Endothelial cell (in vitro differentiated cells): ENCODE measurements at regions not wholly inside any gene's neighbourhood (a gene's known extent, or its start where the extent isn't known, plus 50 kb on each side); places are given as distances from the start of the nearest gene placed in this dataset.

Source experiments
- DNase-seq: peaks from one replicate; pipeline ENCODE4 v3.0.0; 2021; ENCODE audit warnings: low spot score
- H3K27ac Mint-ChIP-seq: one replicate; pipeline ENCODE4 v1.8.0; 2021; ENCODE audit warnings: mixed read lengths, inconsistent platforms; ENCODE audit not compliant: unreplicated experiment
- H3K27me3 Mint-ChIP-seq: one replicate; pipeline ENCODE4 v1.8.0; 2021; ENCODE audit warnings: mild to moderate bottlenecking, moderate library complexity, mixed read lengths, inconsistent platforms; ENCODE audit not compliant: unreplicated experiment
- H3K36me3 Mint-ChIP-seq: one replicate; pipeline ENCODE4 v1.8.0; 2021; ENCODE audit warnings: mild to moderate bottlenecking, low read depth, mixed read lengths, inconsistent platforms; ENCODE audit not compliant: unreplicated experiment
- H3K4me1 Mint-ChIP-seq: one replicate; pipeline ENCODE4 v1.8.0; 2021; ENCODE audit warnings: mild to moderate bottlenecking, mixed read lengths, inconsistent platforms; ENCODE audit not compliant: unreplicated experiment
- H3K4me3 Mint-ChIP-seq: one replicate; pipeline ENCODE4 v1.8.0; 2021; ENCODE audit warnings: mild to moderate bottlenecking, mixed read lengths, inconsistent platforms; ENCODE audit not compliant: unreplicated experiment
- H3K9me3 Mint-ChIP-seq: one replicate; pipeline ENCODE4 v1.8.0; 2021; ENCODE audit warnings: mixed read lengths, inconsistent platforms; ENCODE audit not compliant: unreplicated experiment
- TF ChIP-seq, protein P1 (sequence below): fragments of 200-600 bp; sonication (generic); IDR thresholded peaks from one replicate; pipeline ENCODE4 v1.5.0; 2021; ENCODE audit warnings: antibody characterized with exemption; ENCODE audit not compliant: unreplicated experiment

DNA sequence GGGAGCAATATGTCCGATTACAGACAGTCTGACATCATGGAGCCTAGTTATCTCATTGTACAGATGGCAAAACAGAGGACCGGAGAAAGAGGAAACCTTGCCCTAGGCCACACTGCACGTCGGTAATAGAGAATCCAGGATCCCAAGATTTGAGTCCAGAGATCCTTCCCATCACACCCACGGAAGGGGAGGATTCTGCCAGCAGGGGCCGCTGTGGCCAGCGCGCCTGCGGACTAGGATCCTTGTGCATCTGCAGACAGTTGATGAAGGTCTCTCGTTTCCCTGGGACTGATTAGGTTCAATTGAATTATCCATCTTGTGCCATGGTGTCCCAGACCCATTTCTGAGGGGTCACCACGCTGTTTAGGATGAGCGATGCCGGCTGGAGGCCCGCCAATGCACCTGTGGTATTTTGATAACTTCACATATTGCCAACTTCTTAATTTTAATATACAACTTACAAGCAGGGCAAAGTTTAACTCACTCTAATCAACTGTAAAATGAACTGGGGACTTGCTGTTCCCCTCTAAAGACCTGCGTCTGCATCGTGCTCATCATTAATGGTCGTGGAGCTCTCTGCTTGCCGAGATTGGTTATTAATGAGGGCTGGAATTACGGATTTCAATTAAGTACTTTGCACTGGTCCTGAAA lies 592.7 kb upstream of the BRINP1 start:
- Mint-ChIP-seq H3K4me1 (no peaks in the 10 kb centered on the region), H3K4me3 (no peak overlapping the region), H3K27ac (no peak overlapping the region), H3K9me3 (no peaks in the 10 kb centered on the region), H3K36me3 (no peaks in the 10 kb centered on the region), H3K27me3 (peaks cover 4% of the 10 kb centered on the region)
- TF ChIP-seq, protein P1, sequence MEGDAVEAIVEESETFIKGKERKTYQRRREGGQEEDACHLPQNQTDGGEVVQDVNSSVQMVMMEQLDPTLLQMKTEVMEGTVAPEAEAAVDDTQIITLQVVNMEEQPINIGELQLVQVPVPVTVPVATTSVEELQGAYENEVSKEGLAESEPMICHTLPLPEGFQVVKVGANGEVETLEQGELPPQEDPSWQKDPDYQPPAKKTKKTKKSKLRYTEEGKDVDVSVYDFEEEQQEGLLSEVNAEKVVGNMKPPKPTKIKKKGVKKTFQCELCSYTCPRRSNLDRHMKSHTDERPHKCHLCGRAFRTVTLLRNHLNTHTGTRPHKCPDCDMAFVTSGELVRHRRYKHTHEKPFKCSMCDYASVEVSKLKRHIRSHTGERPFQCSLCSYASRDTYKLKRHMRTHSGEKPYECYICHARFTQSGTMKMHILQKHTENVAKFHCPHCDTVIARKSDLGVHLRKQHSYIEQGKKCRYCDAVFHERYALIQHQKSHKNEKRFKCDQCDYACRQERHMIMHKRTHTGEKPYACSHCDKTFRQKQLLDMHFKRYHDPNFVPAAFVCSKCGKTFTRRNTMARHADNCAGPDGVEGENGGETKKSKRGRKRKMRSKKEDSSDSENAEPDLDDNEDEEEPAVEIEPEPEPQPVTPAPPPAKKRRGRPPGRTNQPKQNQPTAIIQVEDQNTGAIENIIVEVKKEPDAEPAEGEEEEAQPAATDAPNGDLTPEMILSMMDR = peak; percentile 67
- DNase-seq = peak; percentile 80

DNA sequence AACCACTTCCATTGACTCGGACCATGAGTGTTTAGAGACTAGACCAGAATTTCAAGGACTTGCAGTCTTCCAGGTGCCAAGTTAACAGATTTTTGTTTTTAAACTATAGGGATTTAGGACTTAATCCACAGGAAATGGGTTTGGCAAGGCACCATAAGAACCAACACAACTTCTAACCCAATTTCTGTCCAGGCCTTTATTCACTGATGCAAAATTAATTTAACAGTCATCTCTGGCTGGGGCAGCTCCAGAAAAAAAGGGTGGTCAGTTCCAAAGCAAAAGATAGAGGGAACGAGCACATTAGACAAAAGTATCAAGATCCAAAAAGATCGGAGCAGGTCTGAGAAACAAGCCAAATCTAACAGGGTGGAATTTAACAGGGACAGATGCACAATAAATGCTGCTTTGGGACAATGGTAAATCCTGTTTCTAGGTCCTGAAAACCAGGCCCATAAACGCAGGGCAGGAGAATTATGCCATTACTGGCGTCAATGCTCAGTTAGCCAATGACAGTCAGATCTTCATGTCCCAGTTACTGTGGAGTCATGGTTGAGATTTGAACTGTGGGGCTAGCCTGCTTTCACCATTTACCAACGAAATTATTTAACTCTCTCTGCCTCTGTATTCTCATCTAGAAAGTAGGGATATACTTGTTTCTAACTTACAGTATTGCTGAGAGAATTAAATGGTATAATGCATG lies 590.8 kb upstream of the BRINP1 start:
- Mint-ChIP-seq H3K4me3 (no peak overlapping the region), H3K36me3 (no peaks in the 10 kb centered on the region), H3K27me3 (peaks cover 3% of the 10 kb centered on the region), H3K4me1 (no peaks in the 10 kb centered on the region), H3K9me3 (no peaks in the 10 kb centered on the region), H3K27ac (no peak overlapping the region)
- TF ChIP-seq, protein P1 = no peak
- DNase-seq = no peak

DNA sequence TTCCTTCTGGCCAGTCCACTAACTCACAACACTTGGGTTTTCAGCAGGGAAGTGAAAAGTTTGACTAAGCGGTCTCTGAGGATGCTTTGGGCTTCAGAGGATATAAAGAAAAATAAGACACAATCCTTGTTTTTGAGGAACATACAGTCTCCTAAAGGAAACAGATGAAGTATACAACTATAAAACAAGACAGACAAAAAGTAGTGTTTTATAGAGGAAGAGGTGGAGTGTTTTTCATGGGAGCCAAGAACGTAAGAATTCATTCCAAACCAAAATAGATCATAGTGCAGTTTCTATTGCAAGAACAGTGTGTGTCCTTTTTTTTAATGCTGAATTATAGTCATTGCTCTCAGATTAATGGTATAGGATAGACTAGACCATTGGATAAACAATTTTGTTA lies 586.9 kb upstream of the BRINP1 start:
- Mint-ChIP-seq H3K27me3 (no peaks in the 10 kb centered on the region), H3K4me1 (peaks cover 4% of the 10 kb centered on the region), H3K36me3 (no peaks in the 10 kb centered on the region), H3K27ac (no peak overlapping the region), H3K9me3 (no peaks in the 10 kb centered on the region), H3K4me3 (no peak overlapping the region)
- TF ChIP-seq, protein P1 = no peak
- no peak for DNase-seq

- TF ChIP-seq, protein P1 = no peak
- Mint-ChIP-seq H3K4me3 (no peak overlapping the region), H3K9me3 (no peaks in the 10 kb centered on the region), H3K36me3 (no peaks in the 10 kb centered on the region), H3K4me1 (peaks cover 4% of the 10 kb centered on the region), H3K27ac (no peak overlapping the region), H3K27me3 (no peaks in the 10 kb centered on the region)
- DNase-seq = no peak
These were observed 586.0 kb upstream of the BRINP1 start for GRCh38 chr9:119955276-119955675.

GRCh38 chr9:119951591-119951990 lies 582.4 kb upstream of the BRINP1 start:
- H3K27me3 Mint-ChIP-seq = no peaks in the 10 kb centered on the region
- H3K4me3 Mint-ChIP-seq = no peak overlapping the region
- no peaks in the 10 kb centered on the region for H3K36me3 Mint-ChIP-seq
- H3K27ac Mint-ChIP-seq = no peak overlapping the region
- H3K4me1 Mint-ChIP-seq = peaks cover 4% of the 10 kb centered on the region
- H3K9me3 Mint-ChIP-seq = no peaks in the 10 kb centered on the region
- DNase-seq = no peak
- TF ChIP-seq, protein P1 = no peak
